NOMO-1 treated with dmso at 0.1 percent for 144 hours (cell line): ENCODE measurements at regions not wholly inside any gene's neighbourhood (a gene's known extent, or its start where the extent isn't known, plus 50 kb on each side); places are given as distances from the start of the nearest gene placed in this dataset.

Source experiments
- DNase-seq: peaks from one replicate; lab custom pipeline; 2025; ENCODE audit not compliant: unreplicated experiment; lab: John Stamatoyannopoulos, UW

GRCh38 chr2:225097035-225097434, 54.8 kb upstream of the DOCK10 start:
- DNase-seq = no peak
